ENCODE measurements at regions not wholly inside any gene's neighbourhood (a gene's known extent, or its start where the extent isn't known, plus 50 kb on each side); places are given as distances from the start of the nearest gene placed in this dataset.
A peak's percentile ranks its signal among the peaks of the same experiment; 100 is the strongest.

DNA sequence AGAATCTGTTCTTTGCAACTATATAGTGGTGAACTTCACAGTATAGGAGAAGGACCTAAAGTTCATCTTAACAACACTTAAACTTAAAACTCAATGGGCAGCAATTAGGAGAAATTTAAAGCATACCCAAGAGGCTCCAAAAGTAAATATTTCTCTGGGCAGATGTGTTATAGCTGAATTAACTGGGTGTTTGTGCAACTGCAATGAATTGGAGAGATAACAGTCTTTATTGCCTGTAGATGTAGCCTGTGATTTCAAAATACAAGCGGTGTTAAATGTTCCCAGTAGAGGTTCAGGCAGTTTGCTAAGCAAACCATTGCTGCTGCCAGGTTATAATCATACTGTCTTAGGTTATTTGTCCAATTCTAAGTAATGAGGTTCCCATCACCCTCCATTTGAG is 294.1 kb upstream of the MTNR1B start:
- DNase-seq = no peak

DNA sequence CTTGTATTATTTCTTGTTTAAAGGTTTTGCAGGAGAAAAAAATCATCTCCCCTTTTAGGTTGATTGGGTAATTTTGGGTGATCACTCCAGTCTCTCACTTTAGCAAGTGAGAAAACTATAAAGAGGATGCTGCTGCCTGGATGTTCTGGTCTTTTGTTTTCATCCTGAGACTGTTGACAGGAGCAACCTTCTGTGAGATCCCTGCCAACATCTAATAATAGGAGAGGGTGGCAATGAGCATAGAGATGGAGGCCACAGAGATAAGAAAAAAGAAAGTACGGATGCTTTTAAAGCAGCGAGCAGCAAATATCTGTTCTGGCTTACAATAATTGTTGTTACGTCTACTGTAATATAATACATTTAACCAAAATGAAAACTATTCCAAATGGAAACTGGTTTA is 293.6 kb upstream of the MTNR1B start:
- no peak for DNase-seq

DNA sequence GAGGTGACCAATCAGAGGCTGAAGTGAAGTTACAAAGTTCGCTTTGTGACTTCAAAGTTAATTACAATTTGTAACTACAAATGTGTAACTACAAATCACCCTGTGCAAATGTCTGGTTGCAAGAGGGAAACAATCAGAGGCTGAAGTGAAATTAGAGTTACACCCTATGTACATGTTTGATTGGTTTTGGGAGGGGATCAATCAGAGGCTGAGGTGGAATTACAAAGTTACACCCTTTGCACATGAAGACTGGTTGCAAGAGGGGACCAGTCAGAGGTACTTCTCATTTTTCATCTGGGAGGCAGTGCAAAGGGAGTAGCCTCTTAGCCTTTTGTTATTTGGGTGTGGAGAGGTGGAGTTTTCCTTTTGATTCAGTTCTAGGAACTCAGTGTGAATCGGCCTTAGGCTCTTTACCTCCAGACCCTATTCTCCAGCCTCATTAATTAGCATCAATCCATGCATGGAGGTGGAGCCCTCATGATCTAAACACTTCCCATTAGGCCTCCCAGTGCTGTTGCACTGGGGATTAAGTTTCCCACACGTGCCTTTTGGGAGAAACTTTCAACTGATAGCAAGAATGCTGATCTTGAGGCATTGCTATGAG is 291.3 kb upstream of the MTNR1B start:
- no peak for DNase-seq

DNA sequence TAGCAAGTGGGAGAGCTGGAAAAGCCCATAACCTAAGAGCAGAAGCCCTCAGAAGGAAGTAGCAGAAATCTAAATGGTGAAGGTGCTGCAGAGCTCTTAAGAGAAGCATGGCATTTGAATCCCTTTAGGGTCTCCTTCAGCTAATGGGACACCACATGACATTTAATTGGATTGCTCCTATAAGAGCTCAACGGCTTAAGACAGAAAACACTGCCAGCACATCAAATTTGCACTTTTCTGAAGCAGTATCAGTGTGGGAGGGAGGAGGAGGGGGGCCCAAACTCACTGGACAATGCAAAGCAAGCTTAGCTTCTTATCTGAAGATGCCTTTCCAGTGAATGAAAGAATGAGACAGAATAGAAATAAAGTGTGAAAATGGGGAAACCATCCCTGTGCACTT is 287.9 kb upstream of the MTNR1B start:
- no peak for DNase-seq

DNA sequence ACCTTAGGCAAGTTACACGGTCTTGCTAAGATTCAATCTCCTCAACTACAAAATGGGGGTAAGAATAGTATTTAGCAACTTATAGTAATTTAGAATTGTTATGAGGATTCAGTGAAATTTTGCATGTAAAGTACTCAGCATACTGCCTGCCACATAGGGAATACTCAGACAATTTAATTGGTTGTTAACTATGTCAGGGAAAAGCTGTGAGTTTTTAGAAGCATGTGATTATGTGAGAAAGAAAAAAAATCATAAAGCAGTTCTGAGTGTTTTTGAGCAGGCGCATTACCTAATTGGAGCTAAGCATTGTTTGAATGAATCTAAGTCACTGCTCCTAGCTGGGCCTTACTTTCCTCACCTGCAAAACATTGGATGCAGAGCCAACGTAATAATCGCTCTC is 287.3 kb upstream of the MTNR1B start:
- no peak for DNase-seq

DNA sequence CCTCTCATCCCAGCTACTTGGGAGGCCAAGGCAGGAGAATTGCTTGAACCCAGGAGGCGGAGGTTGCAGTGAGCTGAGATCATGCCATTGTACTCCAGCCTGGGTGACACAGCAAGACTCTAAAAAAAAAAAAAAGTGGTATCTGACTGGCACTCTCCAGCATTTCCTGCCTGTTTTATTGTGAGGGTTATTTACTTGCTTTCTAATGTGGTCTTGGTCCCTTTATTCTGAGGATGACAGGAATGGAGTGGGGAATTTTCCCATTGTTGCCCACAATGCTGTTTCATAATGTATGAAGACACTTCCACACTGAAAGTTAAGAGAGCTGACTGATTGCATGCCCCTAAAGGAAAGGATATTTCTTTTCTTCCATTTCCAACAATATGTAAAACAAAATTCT is 286.5 kb upstream of the MTNR1B start:
- no peak for DNase-seq

DNA sequence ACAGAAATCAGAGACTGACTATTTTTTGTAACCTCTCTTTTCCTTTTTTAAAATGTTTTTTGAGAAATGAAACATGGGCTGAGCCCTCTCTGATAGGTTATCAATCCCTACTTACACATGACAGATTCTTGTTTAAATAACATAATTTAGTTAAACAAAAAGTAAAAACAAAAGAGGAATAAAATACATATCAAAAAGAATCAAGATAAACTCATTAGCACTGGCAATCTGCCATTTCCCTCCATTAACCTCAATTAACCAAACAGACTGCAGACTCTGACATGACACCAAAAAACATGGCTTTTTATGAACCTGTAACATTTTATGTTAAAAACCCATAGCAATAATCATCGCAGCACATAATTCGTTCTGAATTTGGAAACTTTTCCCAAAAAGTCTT is 284.4 kb upstream of the MTNR1B start:
- no peak for DNase-seq

DNA sequence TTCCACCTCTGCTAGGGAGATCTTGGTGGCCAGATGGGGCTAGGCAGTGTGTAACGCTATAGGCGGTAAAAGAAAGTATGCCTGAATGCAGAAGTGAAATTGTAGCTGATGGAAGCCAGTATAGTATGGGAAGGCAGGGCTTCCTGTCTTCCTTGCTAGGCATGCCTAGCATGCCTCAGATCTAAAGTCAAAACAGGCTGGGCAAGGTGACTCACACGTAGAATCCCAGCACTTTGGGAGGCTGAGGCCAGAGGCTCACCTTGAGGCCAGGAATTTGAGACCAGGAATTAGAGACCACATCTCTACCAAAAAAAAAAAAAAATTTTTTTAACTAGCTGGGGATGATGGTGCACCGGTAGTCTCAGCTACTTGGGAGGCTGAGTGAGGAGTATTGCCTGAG is 281.7 kb upstream of the MTNR1B start:
- no peak for DNase-seq

DNA sequence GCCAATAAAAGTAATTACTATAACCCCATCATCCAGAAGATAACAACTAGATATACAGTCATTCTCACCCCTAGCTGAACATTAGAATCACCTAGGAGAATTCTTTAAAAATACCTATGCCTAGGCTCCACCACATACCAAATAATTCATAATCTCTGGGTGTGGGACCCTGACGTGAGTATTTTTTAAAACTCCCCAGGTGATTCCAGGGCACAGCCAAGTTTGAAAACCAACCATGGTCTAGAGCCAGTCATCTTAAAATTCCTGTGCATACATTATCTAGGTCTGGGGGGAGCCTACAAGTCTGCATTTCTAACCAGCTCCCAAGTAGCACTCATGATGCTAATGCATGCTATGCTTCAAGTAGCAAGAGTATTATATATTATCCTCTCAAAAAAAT is 281.0 kb upstream of the MTNR1B start:
- no peak for DNase-seq

DNA sequence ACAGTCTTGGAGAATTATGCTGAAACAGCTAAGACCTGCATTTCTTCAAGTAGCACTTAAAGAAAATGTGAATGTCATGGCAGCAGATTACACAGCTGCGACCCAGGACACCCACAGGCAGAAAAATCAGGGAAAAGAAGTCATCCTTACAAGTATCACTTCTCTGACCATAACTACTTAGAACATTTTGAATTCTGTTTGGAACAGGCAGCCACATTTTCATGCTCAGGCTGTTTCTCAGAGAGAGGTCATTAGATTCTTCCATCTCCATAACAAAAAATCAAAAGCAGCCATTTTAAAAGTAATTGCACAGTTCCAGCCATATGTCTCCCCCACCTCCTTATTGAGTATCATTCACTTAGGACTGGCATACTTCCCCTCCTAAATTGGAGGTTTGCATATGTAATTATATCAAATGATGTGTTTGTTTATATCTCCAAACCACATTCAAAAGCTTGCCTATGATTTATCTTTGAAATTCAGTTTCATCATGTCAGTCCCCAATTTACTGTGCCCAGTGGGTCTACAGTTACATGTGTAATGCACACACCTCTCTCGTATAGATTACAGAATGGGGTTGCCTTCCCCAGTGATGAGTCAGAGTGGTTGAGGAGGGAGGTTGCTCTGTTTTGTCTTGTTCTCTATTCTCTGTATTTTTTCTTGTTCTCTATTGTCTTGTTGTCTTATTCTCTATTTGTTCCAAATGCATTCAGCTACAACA is 276.5 kb upstream of the MTNR1B start:
- DNase-seq = no peak

DNA sequence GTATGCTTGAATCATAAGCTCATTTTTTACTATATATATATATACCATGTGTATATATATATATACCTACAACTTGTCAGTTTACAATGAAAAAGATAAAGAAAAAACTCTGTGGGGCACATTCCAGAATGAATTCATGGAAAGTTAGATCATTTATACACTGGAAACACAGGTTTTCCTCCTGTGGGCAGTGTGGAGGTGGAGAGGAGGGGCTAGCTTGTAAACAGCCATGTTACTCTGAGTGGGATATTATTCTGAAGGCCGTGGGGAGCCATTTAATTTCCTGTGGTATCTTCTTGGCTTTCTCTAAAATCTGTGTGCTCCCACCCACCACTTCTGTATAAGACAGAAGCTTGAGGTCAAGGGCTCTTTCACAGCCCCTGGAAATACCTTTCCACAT is 273.4 kb upstream of the MTNR1B start:
- DNase-seq = no peak

DNA sequence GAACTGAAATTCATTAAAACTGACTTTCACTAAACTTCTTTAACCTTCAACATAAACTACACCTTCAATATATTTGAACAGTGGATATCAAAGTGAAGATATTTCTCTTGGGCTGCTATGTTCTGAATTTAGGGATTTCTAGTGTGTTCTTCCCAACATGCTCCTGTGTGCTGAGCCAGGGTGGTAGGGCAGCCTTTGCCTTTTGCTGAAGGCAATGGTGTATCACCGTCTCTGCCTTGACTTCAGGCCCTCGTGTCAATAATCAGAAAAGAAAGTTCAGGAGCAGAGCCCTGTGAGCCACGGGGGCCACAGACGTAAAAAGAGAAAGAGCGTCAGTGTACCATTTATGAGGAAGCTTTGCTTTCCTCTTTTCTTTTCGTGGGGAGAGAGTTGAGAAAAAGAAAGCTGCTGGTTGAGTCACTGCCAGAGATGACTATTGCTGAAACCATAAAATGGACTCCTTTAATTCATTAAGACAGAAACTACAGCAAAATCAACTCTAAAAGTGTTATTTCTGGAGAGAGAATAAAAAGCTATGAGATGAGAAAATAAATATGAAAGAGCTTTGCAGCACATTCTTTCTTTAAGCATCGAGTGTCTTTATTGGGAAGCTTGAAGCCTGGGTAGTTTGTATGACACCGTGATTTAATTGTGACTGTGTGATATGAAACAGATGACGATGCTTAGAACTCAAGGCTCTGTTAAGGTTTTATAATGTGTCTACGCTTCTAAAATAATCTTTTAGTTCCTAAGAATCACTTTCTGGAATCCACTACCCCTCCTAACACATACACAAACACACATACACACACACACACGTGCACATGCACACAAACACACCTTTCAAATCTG is 271.8 kb upstream of the MTNR1B start:
- no peak for DNase-seq

DNA sequence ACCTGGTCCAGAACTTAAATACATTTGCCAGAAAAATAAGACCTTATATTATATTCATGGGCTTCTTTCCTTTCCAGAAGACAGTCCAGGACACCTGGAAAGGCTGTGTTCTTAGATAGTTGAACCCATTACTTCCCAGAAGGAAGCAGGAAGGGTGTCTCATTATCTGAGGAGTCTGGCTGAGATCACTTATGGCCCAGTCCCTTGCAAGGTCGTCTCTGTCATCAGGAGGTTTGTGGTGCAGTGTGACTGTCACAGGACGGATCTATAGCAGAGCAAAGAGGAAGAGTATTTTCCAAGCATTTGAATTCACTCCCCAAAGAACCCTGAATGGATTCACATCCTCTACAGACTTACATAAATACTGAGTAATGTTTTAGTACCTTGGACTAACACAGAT is 270.7 kb upstream of the MTNR1B start:
- no peak for DNase-seq

DNA sequence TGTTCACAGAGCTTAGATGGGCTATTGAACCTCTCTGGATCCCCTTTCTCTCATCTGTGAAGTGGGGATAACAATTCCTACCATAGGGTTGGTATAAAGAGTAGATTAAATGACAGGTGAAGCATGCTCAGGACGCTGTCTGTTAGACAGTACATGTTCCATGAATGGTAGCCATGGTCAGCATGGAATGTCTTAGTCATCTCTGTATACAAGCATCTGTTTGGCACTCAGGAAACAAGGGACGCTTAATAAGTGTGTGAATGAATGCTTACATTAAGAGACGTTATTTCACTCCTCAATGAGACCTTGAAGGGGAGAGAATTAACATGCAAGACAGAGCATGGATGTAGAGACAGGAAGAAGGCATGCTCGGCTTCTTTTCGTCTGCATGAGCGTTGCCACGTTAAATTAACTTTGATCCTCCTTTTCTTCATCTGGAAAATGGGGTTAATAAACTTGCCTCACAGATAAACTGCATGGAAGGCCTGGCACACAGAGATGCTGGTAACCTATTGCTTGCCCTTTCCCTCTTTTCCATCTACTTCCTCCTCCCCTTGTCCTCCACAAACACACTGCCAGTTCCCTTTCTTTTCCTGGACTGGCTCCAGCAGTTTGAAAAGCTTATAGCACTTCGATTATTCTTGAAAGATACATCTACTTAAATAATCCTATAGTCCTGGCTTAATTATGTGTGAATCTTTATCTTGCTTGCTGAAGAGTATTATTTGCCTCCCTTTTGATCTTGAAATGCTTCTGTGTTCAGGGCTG is 267.2 kb upstream of the MTNR1B start:
- DNase-seq = no peak

DNA sequence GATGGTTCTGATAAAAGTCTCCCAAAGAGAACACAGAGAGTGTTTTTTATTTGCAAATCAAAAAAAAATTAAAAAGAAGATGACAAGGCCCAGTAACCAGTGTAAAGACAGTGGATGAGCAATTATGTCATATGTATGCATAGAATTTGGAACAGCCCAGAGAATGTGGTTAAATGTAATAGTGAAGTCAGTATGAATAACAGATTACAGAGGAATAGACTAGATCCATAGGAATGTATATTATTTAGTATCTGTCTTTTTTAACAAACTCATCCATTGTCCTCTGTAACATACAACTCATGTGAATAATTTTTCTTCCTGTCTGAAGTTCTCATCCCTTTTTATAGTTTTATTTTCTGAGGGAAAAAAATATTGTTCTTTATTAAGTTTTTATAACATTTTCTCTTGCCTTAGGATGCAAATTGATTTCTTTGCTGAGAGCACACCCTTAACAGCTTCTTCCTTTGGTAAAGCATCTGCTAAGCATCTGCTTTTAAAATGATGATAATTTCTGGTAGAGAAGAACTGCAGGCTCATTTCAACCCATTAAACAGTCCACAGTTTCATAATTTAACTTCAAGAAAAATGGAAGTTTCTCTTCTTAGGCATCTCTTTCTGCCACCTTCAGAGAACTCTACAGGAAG is 266.5 kb upstream of the MTNR1B start:
- DNase-seq = no peak

DNA sequence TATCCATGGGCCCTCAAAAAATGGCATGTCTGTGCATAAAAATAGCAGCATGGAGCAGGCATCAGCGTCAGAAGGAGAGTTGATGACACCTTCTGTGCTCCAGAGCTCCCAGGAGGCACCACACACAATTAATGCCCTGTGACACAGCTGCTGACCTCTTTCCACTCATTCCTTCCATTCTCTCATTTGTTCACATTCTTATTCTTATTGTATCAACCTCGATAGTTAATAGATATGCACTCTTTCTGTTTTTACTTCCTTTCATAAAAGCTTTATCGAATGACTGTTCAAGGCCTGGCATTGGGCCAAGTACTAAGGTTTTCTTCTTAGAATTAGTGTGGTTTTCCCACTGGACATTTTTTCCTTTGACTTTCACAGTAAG is 266.0 kb upstream of the MTNR1B start:
- DNase-seq = no peak

DNA sequence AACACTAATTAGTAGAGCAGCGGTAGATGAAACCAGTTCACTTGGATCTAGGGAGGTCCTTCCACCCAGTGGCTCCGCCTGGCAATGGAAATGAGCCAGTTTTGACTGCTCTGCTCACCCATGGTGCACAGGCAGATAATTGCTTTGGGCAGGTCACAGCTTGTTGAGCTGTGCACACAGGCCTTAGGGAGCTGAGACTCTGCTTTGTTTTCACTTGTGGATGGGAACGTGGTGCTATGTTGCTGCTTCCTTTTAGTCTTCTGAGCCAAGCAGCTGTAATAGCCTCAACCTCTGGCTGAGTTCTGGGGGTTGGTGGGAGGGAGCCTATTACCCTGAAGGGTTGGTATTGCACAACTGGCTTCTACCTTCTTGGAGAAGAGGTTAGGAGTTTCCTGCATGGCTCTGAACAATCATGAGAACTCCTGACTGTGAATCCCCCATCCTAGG is 262.3 kb upstream of the MTNR1B start:
- peak; percentile 89 to 93 for DNase-seq

DNA sequence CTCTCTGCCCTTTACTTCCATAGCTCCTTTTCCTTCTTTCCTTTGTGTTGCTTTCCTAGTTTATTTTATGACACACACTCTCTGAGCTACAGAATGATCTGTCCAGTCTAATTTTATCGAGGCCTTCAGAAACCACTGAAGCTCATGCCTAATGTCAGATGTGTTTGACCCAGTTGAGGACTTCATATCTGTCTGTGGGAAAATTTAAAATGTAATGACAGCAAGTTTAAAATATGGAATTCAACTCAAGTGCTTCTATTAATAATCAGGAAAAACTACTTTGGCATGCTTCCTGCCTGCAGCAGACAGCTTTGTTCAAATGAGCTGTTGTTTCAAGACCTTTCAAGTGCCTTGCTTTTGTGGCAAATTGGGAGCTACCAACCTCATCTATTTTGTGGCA is 261.8 kb upstream of the MTNR1B start:
- DNase-seq = no peak

DNA sequence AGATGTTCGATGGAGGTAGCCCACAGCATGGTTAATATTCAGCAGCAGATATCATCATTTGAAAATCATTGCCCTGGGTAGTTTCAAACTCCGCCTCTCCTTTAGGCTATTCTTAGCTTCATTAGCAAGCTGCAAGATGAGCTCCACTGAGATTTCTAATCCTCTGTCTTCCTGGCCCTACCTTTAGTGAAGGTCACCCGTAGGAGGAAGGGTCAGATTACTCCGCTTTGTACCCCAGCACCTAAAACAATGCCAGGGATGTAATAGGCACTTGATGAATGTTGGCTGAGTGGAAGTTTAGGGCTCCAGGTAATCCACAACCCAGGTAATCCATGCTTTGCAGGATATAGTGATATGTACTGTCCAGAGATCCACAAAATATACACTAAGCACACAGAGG is 260.1 kb upstream of the MTNR1B start:
- DNase-seq = no peak

DNA sequence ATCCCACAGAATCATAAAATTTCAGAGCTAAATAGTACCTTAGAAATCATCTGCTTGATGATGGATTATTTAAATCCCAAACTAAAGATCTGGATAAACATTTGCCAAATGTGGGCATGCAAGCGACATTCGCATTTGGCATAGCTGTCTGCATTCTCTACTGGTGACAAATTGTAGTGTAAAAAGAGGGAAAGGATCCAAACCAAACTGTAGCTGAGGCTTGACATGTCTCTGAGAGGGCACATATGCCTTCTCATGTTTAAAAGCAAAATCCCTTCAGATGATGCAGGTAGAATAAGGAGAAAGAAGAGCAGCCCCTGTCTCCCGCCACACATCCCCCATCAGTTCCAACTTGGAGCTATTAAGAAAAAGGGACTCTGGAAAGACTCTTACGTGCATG is 257.5 kb upstream of the MTNR1B start:
- no peak for DNase-seq

DNA sequence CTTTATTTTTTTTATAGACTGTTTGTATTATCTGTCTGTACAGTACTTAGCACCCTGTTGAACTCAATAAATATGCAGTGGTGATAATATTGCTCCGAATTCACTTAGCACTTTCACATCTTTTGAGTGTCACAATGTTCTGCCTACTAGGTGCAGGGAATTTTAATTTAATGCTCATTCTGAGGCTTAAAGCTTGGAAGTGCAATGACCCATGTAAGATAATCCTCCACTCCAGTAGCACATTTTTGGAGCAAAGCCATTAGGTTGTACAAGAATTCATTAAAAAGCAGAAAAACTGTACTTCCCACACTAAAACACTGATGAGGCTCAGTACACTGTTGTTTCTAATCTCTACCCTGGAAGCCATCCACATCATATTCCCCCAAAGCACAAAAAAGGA is 255.3 kb upstream of the MTNR1B start:
- DNase-seq = no peak

DNA sequence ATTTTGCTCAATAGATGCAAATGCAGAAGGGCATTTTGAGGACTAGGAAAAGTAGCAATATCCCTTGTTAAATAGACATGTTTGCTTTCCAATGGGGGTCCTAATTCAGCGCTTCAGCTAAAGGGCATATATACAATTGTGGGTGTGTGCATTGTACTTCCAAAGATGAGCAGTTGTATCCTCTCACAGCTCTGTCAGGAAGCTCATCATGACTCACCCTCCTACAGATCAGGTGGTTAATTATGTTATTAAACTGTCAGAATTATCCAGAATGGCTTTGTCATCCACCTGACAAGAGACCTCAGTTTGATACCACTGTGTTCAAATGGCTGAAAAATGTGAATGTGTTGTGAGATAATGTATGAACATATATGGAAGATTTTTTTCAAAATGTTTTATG is 252.2 kb upstream of the MTNR1B start:
- no peak for DNase-seq

DNA sequence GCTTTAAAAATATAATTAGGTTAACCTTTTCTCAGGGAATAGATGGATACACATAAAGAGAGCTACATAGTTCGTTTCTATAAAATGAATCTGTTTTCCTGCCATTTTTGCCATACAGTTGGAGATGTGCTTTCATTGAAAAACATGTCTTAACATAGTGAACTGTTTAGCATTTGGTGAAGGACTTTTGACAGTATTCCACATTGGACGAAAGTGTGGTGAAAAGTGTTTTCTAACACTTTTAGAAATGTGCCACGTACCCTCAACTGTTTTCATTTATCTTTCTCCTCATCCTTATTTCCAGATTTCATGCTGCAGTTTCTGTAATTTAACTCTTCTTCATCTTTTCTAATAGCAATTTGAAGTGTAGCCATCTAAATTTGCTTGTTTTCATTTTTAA is 249.1 kb upstream of the MTNR1B start:
- DNase-seq = no peak
